GM18499 (cell line): ENCODE measurements at regions not wholly inside any gene's neighbourhood (a gene's known extent, or its start where the extent isn't known, plus 50 kb on each side); places are given as distances from the start of the nearest gene placed in this dataset.
A peak's percentile ranks its signal among the peaks of the same experiment; 100 is the strongest.
"Not testable (repeated sequence)": the region's sequence is repeated elsewhere in the genome, so short reads cannot be mapped to it uniquely, and the experiment has no call there.

Experiments
- ATAC-seq: cut with Tn5 transposase; IDR thresholded peaks from one replicate; pipeline ENCODE4 v1.9.1; 2021; ENCODE audit warnings: moderate number of reproducible peaks; ENCODE audit not compliant: insufficient read depth, unreplicated experiment

- no peak for ATAC-seq
These were observed 153.8 kb downstream of the DEPDC1B start for GRCh38 chr5:60546207-60546606.

DNA sequence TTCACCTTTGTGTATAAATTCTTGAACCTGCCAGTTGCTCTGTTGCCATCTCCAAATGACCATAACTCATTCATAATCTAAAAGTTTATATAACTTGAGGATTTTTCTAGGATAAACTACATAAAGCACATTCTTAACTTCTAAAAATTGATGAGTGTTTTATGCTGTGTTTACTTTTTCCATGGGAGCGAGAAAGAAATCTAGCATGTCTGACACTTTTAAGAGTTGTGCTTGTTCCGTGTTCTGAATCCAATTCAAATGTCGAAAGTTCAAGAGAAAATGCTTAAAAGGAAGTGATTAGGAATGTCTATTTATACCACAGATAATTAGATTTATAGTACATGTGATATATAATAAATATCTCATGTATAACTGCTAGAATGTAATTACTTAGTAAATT, 154.4 kb downstream of the DEPDC1B start:
- ATAC-seq: no peak

DNA sequence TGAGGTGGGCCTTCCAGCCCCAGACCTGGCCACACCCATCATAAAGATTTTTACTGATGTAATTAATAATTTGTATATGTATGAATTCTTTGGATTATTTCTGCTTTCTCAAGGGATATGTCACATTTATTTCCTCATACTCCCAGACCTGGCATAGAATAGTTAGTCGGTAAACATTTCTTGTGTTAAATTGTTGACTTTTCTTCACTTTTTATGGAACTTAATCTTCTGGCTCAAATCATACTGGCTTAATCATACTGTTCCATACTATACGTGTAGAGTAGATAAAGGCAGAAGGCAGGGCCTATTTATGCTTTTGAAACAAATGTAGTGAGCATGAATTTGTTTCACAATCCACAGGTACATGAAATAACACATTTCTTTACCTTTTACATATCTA, 155.8 kb downstream of the DEPDC1B start:
- ATAC-seq: no peak

GRCh38 chr5:60541980-60542379, 158.0 kb downstream of the DEPDC1B start:
- no peak for ATAC-seq

GRCh38 chr5:60540856-60541805, 158.8 kb downstream of the DEPDC1B start:
- peak; percentile 81 for ATAC-seq

DNA sequence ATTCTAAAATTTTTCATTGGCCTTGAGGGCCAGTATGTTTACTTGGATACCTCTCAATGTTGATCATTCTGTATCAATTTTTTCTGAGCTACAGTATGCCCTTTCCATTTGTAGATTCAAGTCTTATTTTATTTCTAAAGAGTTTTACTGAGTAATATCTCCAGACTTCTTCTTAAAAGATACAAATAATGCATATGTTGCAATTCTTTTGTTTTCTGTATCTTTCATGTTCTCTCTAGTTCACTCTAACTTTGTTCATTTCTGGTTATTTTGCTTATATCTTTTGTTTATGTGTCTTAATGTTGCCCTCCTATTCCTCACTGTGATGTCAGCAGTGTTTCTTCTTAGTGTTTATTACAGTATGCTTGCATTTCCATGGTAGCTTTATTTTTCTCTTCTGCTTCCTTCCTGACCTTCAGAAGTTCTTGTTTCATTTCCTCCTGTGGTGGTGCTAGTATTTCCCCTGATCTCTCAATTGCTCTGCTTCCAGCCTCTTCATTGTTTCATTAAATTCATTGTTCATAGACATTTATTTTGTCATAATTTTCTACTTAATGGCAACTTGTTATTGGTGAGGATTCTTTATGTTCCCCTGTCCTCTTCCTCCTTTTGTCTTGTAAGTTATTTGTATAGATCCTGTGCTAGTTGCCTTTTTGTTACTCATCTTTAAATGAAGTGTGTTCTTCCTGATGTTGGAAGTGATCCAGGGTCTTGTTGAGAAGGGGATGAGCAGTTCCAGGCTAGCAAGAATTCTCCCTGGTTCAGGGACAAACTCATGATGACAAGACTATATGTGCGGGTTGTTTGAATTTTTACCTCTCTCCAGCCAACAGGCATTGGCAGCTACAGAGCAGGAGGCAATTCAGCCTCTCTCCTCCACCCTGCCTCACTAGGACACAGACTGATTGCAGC, 160.8 kb downstream of the DEPDC1B start:
- no peak for ATAC-seq

DNA sequence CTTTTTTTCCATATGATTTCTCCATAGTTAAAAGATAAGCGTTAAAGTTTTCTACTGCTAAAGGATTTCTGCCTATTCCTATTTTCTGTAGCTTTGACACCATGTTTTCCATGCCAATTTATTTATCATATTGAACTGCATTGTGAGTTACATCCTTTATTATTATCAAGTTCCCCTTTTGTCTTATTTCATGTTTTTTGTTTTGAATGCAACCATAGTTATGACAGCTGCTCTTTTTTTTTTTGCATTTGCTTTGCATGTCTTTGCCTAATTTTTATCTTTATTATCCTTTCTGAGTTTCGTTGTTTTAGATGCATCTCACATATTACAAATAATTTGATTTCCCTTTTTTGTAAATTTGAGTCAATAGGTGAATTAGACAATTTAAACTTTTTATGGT, 161.5 kb downstream of the DEPDC1B start:
- ATAC-seq: no peak

DNA sequence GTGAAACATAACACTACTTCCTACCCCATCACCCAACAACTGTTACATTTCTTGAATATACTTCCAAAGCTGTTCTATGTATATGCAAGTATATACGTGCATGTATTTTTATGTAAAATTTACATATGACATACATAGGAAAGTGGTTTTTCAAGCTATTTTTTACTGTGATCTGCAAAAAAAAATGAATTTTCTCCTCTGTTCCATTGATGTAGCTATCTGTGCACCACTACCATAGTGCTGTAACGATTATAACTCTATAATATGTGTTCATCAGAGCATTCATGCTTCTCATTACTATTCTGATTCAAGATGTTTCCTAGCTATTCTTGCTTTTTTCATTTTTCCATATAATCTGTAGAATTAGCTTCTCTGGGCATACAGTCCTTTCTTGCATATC, 164.0 kb downstream of the DEPDC1B start:
- ATAC-seq: no peak

GRCh38 chr5:60535198-60535597, 164.8 kb downstream of the DEPDC1B start:
- ATAC-seq: no peak

- ATAC-seq: no peak
These were observed 166.2 kb downstream of the DEPDC1B start for GRCh38 chr5:60533789-60534188.

DNA sequence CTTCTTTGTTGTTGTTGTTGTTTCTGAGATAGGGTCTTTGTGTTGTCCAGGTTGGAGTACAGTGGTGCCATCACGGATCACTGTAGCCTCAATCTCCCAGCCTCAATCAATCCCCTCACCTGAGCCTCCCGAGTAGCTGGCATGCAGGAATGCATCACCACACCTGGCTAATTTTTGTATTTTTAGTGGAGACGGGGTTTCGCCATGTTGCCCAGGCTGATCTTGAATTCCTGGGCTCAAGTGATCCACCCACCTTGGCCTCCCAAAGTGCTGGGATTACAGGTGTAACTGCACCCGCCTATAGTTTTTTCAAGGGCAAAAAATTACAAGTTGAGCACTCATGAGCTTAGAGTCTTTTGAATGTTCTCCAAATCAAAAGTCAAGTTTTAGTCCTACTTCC, 167.2 kb downstream of the DEPDC1B start:
- not testable (repeated sequence) for ATAC-seq

- not testable (repeated sequence) for ATAC-seq
These were observed 169.7 kb downstream of the DEPDC1B start for GRCh38 chr5:60530144-60530848.

DNA sequence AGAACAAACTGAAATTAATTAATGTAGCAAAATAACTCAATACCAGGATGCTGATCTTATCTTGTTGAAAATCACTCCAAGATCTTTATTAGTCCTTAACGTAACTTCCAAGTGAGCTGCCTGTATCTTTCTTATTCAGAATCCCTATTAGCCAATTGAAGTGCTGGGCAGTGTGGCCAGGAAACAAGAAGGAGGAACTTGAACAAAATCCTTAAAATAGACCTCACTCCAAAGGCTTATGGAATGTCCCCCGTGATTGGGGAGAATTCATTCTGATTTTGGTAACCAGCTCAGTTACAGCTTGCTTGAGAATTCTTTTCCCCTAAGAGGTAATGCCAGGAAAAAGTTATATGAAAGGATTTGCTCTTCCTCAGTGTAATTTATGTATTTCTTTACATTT, 171.0 kb downstream of the DEPDC1B start:
- ATAC-seq: no peak

DNA sequence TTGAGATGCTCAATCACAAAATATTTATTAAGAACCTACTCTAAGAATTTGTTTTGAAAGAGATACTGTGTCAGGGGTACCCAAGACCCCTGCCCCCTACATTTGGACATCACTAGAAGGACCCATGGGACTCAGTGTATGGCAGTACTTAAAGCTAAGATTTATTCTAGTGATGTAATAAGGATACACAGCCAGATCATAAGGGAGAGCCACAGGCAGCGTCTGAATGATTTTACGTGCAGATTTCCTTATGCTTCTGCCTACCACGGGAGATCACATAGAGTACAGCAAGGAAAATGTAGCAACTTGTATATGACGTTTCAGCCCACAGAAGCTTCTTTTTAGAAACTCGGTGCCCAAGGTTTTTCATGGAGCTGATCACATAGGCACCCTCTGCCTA, 172.9 kb downstream of the DEPDC1B start:
- no peak for ATAC-seq

DNA sequence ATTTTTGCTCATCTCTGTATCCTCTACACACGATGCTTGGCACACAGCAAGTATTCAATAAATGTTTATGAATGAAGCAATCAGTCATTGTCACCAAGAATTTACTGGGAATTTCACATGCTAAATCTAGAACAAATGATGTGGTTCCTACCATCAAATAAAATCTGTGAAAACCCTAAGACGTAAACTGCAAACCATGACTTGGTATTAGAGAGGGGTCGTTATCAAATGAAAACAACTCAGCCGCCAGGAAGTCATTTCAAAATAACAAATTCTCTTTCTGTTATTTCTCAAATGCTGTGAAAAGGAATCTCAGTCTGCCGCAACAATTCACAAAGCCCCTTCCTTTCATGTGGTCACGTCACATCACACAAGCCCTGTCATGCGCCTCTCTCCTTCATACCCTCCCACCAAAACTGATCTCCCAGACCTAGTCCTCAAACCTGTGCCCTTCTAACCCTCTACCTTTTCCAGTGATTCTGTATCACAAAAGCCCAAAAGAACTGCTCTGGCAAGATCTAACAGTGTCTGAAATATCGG, 173.6 kb downstream of the DEPDC1B start:
- ATAC-seq: no peak

DNA sequence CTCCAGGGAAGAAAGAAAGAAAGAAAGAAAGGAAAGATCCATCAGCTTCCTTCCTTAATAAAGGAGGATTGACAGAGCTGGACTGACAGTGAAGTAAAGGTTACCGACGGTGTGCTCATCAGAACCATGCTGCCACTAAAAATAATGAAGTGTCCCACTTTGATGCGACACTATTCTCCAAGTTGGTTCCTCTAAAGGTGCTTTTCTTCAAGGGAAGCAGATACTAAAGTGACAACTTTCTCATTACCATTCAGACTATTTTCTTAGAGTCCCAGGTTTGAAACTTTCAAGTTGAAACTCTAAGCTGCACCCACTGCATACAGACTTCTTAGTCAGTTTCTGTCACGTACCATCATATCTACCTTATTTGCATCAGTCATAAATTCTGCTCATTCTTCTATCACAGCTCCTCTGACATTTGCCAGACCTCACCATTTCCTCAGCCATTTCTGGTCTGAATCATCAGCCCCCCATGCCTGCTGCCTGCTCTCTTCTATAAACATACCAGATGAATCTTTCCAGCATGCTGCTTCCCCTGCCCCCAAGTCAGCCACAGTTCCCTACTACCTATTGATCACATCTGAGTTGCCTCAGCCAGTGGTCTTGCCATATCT, 177.6 kb downstream of the DEPDC1B start:
- ATAC-seq: peak; percentile 92

- no peak for ATAC-seq
These were observed 178.3 kb downstream of the DEPDC1B start for GRCh38 chr5:60521376-60522291.

GRCh38 chr5:60520451-60521227, 179.3 kb downstream of the DEPDC1B start:
- ATAC-seq: no peak
